M059J (cell line): ENCODE measurements at regions not wholly inside any gene's neighbourhood (a gene's known extent, or its start where the extent isn't known, plus 50 kb on each side); places are given as distances from the start of the nearest gene placed in this dataset.
"Not testable (repeated sequence)": the region's sequence is repeated elsewhere in the genome, so short reads cannot be mapped to it uniquely, and the experiment has no call there.

Experiments
- DNase-seq: peaks from one replicate; pipeline ENCODE4 v3.0.0-alpha.2; 2012; ENCODE audit warnings: low read depth

- no peak for DNase-seq
These were observed 535.6 kb upstream of the IL12A start for GRCh38 chr3:159453036-159453435.

- DNase-seq: no peak
These were observed 534.7 kb upstream of the IL12A start for GRCh38 chr3:159453945-159454344.

- peak; percentile 78 for DNase-seq
These were observed 532.9 kb upstream of the IL12A start for GRCh38 chr3:159455741-159456181.

- peak; percentile 100 for DNase-seq
These were observed 530.6 kb upstream of the IL12A start for GRCh38 chr3:159458010-159458409.

GRCh38 chr3:159458982-159459381 lies 529.7 kb upstream of the IL12A start:
- DNase-seq: no peak

- peak; percentile 27 for DNase-seq
These were observed 516.0 kb upstream of the IL12A start for GRCh38 chr3:159472611-159473010.

- DNase-seq: no peak
These were observed 515.4 kb upstream of the IL12A start for GRCh38 chr3:159473206-159473605.

- peak; percentile 55 for DNase-seq
These were observed 508.6 kb upstream of the IL12A start for GRCh38 chr3:159480046-159480445.

GRCh38 chr3:159482241-159482993 lies 506.2 kb upstream of the IL12A start:
- peak; percentile 37 for DNase-seq

GRCh38 chr3:159482994-159483367 lies 505.7 kb upstream of the IL12A start:
- DNase-seq: no peak

GRCh38 chr3:159486580-159486979 lies 502.1 kb upstream of the IL12A start:
- peak; percentile 41 for DNase-seq

GRCh38 chr3:159487304-159487703 lies 501.3 kb upstream of the IL12A start:
- DNase-seq: no peak

GRCh38 chr3:159488602-159489001 lies 500.0 kb upstream of the IL12A start:
- DNase-seq: no peak

GRCh38 chr3:159497361-159497760 lies 491.3 kb upstream of the IL12A start:
- DNase-seq: no peak

- peak; percentile 74 for DNase-seq
These were observed 489.4 kb upstream of the IL12A start for GRCh38 chr3:159499031-159499793.

GRCh38 chr3:159501029-159501428 lies 487.6 kb upstream of the IL12A start:
- no peak for DNase-seq

- no peak for DNase-seq
These were observed 485.6 kb upstream of the IL12A start for GRCh38 chr3:159502986-159503385.

GRCh38 chr3:159510988-159511387 lies 477.6 kb upstream of the IL12A start:
- not testable (repeated sequence) for DNase-seq

GRCh38 chr3:159513444-159513843 lies 475.2 kb upstream of the IL12A start:
- no peak for DNase-seq

GRCh38 chr3:159513867-159514380 lies 474.7 kb upstream of the IL12A start:
- DNase-seq: no peak

GRCh38 chr3:159517105-159517504 lies 471.5 kb upstream of the IL12A start:
- DNase-seq: no peak

GRCh38 chr3:159520638-159521037 lies 468.0 kb upstream of the IL12A start:
- DNase-seq: no peak

- no peak for DNase-seq
These were observed 466.4 kb upstream of the IL12A start for GRCh38 chr3:159522276-159522675.
